ENCODE measurements at regions not wholly inside any gene's neighbourhood (a gene's known extent, or its start where the extent isn't known, plus 50 kb on each side); places are given as distances from the start of the nearest gene placed in this dataset.

DNA sequence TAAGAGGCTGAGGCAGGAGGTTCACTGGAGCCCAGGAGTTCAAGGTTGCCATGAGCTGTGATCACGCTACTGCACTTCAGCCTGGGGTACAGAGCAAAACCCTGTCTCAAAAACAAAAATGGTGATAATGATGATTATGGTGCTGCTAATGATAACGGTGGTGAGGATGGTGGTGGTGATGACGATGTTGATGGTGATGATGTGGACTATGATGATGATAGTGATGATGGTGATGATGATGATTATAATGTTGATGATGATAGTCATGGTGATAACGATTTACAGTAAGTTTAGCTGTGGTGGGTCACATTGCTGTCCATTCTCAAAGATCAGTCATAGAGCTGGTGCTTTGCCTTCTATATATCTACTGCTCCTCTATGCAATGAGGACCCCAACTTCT is 1340.6 kb downstream of the UQCRFS1 start:
- TF ChIP-seq GLI2 (tag by site-specific recombination; IDR thresholded peaks at IDR 0.05; ENCODE audit: borderline replicate concordance, low read depth) (no peak), CTCF (tag by site-specific recombination; IDR thresholded peaks at IDR 0.05) (no peak), SETDB1 (IDR thresholded peaks at IDR 0.05; ENCODE audit: insufficient read length, low read length) (no peak), ZNF24 (tag by site-specific recombination; IDR thresholded peaks at IDR 0.05) (no peak), ATF2 (tag by site-specific recombination; IDR thresholded peaks at IDR 0.05; ENCODE audit: low read depth) (no peak)
- TF ChIP-seq, protein P1, sequence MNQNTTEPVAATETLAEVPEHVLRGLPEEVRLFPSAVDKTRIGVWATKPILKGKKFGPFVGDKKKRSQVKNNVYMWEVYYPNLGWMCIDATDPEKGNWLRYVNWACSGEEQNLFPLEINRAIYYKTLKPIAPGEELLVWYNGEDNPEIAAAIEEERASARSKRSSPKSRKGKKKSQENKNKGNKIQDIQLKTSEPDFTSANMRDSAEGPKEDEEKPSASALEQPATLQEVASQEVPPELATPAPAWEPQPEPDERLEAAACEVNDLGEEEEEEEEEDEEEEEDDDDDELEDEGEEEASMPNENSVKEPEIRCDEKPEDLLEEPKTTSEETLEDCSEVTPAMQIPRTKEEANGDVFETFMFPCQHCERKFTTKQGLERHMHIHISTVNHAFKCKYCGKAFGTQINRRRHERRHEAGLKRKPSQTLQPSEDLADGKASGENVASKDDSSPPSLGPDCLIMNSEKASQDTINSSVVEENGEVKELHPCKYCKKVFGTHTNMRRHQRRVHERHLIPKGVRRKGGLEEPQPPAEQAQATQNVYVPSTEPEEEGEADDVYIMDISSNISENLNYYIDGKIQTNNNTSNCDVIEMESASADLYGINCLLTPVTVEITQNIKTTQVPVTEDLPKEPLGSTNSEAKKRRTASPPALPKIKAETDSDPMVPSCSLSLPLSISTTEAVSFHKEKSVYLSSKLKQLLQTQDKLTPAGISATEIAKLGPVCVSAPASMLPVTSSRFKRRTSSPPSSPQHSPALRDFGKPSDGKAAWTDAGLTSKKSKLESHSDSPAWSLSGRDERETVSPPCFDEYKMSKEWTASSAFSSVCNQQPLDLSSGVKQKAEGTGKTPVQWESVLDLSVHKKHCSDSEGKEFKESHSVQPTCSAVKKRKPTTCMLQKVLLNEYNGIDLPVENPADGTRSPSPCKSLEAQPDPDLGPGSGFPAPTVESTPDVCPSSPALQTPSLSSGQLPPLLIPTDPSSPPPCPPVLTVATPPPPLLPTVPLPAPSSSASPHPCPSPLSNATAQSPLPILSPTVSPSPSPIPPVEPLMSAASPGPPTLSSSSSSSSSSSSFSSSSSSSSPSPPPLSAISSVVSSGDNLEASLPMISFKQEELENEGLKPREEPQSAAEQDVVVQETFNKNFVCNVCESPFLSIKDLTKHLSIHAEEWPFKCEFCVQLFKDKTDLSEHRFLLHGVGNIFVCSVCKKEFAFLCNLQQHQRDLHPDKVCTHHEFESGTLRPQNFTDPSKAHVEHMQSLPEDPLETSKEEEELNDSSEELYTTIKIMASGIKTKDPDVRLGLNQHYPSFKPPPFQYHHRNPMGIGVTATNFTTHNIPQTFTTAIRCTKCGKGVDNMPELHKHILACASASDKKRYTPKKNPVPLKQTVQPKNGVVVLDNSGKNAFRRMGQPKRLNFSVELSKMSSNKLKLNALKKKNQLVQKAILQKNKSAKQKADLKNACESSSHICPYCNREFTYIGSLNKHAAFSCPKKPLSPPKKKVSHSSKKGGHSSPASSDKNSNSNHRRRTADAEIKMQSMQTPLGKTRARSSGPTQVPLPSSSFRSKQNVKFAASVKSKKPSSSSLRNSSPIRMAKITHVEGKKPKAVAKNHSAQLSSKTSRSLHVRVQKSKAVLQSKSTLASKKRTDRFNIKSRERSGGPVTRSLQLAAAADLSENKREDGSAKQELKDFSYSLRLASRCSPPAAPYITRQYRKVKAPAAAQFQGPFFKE (tag by site-specific recombination; IDR thresholded peaks at IDR 0.05; ENCODE audit: borderline replicate concordance), result no peak
